Endodermal cell (in vitro differentiated cells): ENCODE measurements at regions not wholly inside any gene's neighbourhood (a gene's known extent, or its start where the extent isn't known, plus 50 kb on each side); places are given as distances from the start of the nearest gene placed in this dataset.

Experiments
- DNase-seq: peaks from one replicate; pipeline ENCODE4 v3.0.0-alpha.2; 2017
- H3K27ac ChIP-seq: 2 replicates; pipeline ENCODE4 v1.5.1; 2013; ENCODE audit warnings: mild to moderate bottlenecking, low read depth, low read length, moderate library complexity
- H3K27me3 ChIP-seq: 2 replicates; pipeline ENCODE4 v1.6.1; 2013; ENCODE audit warnings: mild to moderate bottlenecking, low read length, moderate library complexity; ENCODE audit not compliant: insufficient read depth, control insufficient read depth, poor library complexity, severe bottlenecking
- H3K36me3 ChIP-seq: 2 replicates; pipeline ENCODE4 v1.7.0; 2013; ENCODE audit warnings: mild to moderate bottlenecking, low read length, moderate library complexity; ENCODE audit not compliant: control insufficient read depth, insufficient read depth
- H3K4me1 ChIP-seq: one replicate; pipeline ENCODE4 v1.7.0; 2013; ENCODE audit warnings: low read length; ENCODE audit not compliant: control insufficient read depth, insufficient read depth
- H3K4me3 ChIP-seq: 2 replicates; pipeline ENCODE4 v1.5.1; 2013; ENCODE audit warnings: mild to moderate bottlenecking, low read length, moderate library complexity
- H3K9ac ChIP-seq: 2 replicates; pipeline ENCODE4 v1.6.1; 2013; ENCODE audit warnings: mild to moderate bottlenecking, low read length, moderate library complexity; ENCODE audit not compliant: poor library complexity, severe bottlenecking; ENCODE audit errors: extremely low read depth
- H3K9me3 ChIP-seq: 2 replicates; pipeline ENCODE4 v1.6.1; 2013; ENCODE audit warnings: mild to moderate bottlenecking, low read length, moderate library complexity; ENCODE audit not compliant: control insufficient read depth
- H3K27ac Mint-ChIP-seq: 2 replicates; pipeline ENCODE4 v1.8.0; 2020; ENCODE audit warnings: mixed read lengths
- H3K27me3 Mint-ChIP-seq: 2 replicates; pipeline ENCODE4 v1.8.0; 2021; ENCODE audit warnings: mild to moderate bottlenecking, mixed read lengths; ENCODE audit not compliant: insufficient read depth
- H3K36me3 Mint-ChIP-seq: 2 replicates; pipeline ENCODE4 v1.8.0; 2020; ENCODE audit warnings: low read depth, mixed read lengths
- H3K4me1 Mint-ChIP-seq: 2 replicates; pipeline ENCODE4 v1.8.0; 2020; ENCODE audit warnings: mixed read lengths
- H3K4me3 Mint-ChIP-seq: 2 replicates; pipeline ENCODE4 v1.8.0; 2020; ENCODE audit warnings: mild to moderate bottlenecking, moderate library complexity, mixed read lengths
- H3K9me3 Mint-ChIP-seq: 2 replicates; pipeline ENCODE4 v1.8.0; 2020; ENCODE audit warnings: mild to moderate bottlenecking, mixed read lengths
- WGBS, 2 experiments: methylation state at CpG; one replicate each; pipeline versions ENCODE4 v1.1.5 to v1.1.7; 2013; ENCODE audit warnings: missing lambda C conversion rate in 2 of 2, mixed read lengths in 1 of 2; ENCODE audit not compliant: insufficient coverage in 1 of 2, insufficient read length in 1 of 2; 5-methylcytosine and 5-hydroxymethylcytosine counted together
- TF ChIP-seq, protein P1 (sequence below): fragments of 200-600 bp; sonication (generic); conservative IDR thresholded peaks from 2 replicates; pipeline ENCODE4 v1.5.0; 2021; ENCODE audit warnings: antibody characterized with exemption, mild to moderate bottlenecking

DNA sequence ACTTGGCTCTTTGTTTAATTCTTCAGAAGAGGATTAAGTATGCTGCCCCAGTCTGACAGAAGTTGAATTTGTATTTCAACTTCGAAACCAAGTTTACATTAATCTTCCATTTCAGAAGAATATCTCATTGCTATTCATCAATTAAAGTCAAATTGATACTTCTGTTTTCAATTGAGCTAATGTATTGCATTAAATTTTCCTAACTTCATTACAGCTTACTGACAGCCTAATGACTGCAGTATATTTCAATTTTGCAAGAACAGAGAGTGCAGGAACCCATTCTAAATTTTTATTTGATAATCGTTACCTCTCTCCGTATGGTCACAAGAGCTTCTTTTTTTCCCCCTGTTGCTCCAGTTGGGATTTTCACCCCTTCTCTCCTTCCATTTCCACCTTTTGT, 218.0 kb downstream of the CALCRL start:
- Mint-ChIP-seq H3K36me3 (peaks cover 2% of the 10 kb centered on the region), H3K27me3 (no peaks in the 10 kb centered on the region), H3K9me3 (peaks cover 4% of the 10 kb centered on the region), H3K4me3 (no peak overlapping the region), H3K27ac (no peak overlapping the region), H3K4me1 (peaks cover 15% of the 10 kb centered on the region)
- Histone ChIP-seq H3K9ac (no peak overlapping the region), H3K36me3 (no peaks in the 10 kb centered on the region), H3K27ac (no peak overlapping the region), H3K4me1 (peaks cover 4% of the 10 kb centered on the region), H3K27me3 (no peaks in the 10 kb centered on the region), H3K4me3 (no peak overlapping the region), H3K9me3 (no peaks in the 10 kb centered on the region)
- DNase-seq = no peak
- TF ChIP-seq, protein P1, sequence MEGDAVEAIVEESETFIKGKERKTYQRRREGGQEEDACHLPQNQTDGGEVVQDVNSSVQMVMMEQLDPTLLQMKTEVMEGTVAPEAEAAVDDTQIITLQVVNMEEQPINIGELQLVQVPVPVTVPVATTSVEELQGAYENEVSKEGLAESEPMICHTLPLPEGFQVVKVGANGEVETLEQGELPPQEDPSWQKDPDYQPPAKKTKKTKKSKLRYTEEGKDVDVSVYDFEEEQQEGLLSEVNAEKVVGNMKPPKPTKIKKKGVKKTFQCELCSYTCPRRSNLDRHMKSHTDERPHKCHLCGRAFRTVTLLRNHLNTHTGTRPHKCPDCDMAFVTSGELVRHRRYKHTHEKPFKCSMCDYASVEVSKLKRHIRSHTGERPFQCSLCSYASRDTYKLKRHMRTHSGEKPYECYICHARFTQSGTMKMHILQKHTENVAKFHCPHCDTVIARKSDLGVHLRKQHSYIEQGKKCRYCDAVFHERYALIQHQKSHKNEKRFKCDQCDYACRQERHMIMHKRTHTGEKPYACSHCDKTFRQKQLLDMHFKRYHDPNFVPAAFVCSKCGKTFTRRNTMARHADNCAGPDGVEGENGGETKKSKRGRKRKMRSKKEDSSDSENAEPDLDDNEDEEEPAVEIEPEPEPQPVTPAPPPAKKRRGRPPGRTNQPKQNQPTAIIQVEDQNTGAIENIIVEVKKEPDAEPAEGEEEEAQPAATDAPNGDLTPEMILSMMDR = no peak
- 90 to 94% methylated on average over 2 to 3 of the region's 3 CpGs for WGBS, 2 experiments

DNA sequence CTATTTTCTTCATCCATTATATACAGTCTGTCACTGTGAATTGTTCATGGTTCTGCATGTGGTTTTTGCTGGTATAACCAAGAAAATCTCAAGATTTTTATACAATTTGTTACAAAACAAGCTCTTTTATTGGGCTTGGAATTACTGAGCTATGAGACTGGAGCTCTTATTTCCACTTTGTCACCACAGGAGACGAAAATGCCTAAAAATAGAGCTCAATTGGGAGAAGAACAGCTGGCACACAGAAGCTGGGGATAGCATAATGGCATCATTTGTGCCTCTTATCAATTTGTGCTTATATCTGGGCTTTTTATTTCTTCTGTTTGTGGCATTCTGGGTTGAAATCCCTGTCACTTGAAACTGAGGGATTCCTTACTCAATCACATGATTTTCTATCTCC, 219.1 kb downstream of the CALCRL start:
- peaks cover 4% of the 10 kb centered on the region for H3K4me1 ChIP-seq
- Mint-ChIP-seq H3K27ac (no peak overlapping the region), H3K4me3 (no peak overlapping the region), H3K36me3 (peaks cover 2% of the 10 kb centered on the region), H3K4me1 (peaks cover 16% of the 10 kb centered on the region), H3K27me3 (no peaks in the 10 kb centered on the region), H3K9me3 (peaks cover 12% of the 10 kb centered on the region)
- no peak overlapping the region for H3K4me3 ChIP-seq
- H3K27ac ChIP-seq = no peak overlapping the region
- no peaks in the 10 kb centered on the region for H3K36me3 ChIP-seq
- H3K9ac ChIP-seq = no peak overlapping the region
- no peak for DNase-seq
- H3K9me3 ChIP-seq = no peaks in the 10 kb centered on the region
- TF ChIP-seq, protein P1 = no peak
- WGBS, 2 experiments = 92 to 100% methylated on average over 1 of the region's 1 CpG
- H3K27me3 ChIP-seq = no peaks in the 10 kb centered on the region

DNA sequence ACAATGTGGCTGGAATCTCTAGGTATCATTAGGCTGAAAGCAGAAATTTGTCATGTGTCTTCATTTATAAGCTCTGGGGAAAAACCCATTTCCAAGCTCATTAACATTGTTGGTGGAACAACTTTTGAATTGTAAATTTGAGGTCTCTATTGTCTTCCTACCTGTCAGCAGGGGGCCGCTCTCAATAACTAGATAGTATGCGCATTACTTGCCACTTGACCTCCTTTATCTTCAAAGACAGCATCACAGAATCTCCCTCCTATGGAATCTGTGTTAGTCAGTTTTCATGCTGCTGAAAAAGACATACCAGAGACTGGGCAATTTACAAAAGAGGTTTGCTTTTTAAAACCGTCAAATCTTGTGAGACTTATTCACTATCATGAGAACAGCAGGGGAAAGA, 223.1 kb downstream of the CALCRL start:
- Histone ChIP-seq H3K4me3 (no peak overlapping the region), H3K27me3 (no peaks in the 10 kb centered on the region), H3K4me1 (no peaks in the 10 kb centered on the region), H3K36me3 (no peaks in the 10 kb centered on the region), H3K9ac (no peak overlapping the region), H3K9me3 (peaks cover 10% of the 10 kb centered on the region), H3K27ac (peak overlapping the region; percentile 25)
- Mint-ChIP-seq H3K4me1 (peaks cover 4% of the 10 kb centered on the region), H3K4me3 (no peak overlapping the region), H3K36me3 (peaks cover 5% of the 10 kb centered on the region), H3K9me3 (peaks cover 21% of the 10 kb centered on the region), H3K27ac (no peak overlapping the region), H3K27me3 (no peaks in the 10 kb centered on the region)
- WGBS, 2 experiments = 68% methylated on average over 3 of the region's 3 CpGs; no CpG with 5 or more reads in 1 of the 2 experiments
- TF ChIP-seq, protein P1 = no peak
- DNase-seq = peak; percentile 75
